ENCODE measurements at regions not wholly inside any gene's neighbourhood (a gene's known extent, or its start where the extent isn't known, plus 50 kb on each side); places are given as distances from the start of the nearest gene placed in this dataset.

- Histone ChIP-seq H3K27ac (ENCODE audit: low read depth, low read length) (no peak overlapping the region), H3K36me3 (ENCODE audit: insufficient read depth, low read length) (no peaks in the 10 kb centered on the region), H3K4me3 (ENCODE audit: low read depth, low read length) (no peak overlapping the region), H3K27me3 (ENCODE audit: insufficient read depth, low read length) (peaks cover 15% of the 10 kb centered on the region), H3K79me2 (ENCODE audit: control insufficient read depth, insufficient read depth, low read length, unreplicated experiment) (no peaks in the 10 kb centered on the region), H3K4me1 (ENCODE audit: control insufficient read depth, insufficient read depth, low read length, unreplicated experiment) (peaks cover 4% of the 10 kb centered on the region), H2AFZ (ENCODE audit: low read length, unreplicated experiment) (no peak overlapping the region)
These were observed 137.5 kb downstream of the C5orf15 start for GRCh38 chr5:133830911-133831310.

- Histone ChIP-seq H3K36me3 (ENCODE audit: insufficient read depth, low read length) (no peaks in the 10 kb centered on the region), H3K27me3 (ENCODE audit: insufficient read depth, low read length) (peaks cover 8% of the 10 kb centered on the region), H3K27ac (ENCODE audit: low read depth, low read length) (no peak overlapping the region), H3K79me2 (ENCODE audit: control insufficient read depth, insufficient read depth, low read length, unreplicated experiment) (no peaks in the 10 kb centered on the region), H3K4me1 (ENCODE audit: control insufficient read depth, insufficient read depth, low read length, unreplicated experiment) (peaks cover 4% of the 10 kb centered on the region), H2AFZ (ENCODE audit: low read length, unreplicated experiment) (no peak overlapping the region), H3K4me3 (ENCODE audit: low read depth, low read length) (no peak overlapping the region)
These were observed 138.1 kb downstream of the C5orf15 start for GRCh38 chr5:133830281-133830680.

- no peaks in the 10 kb centered on the region for H3K36me3 ChIP-seq (ENCODE audit: insufficient read depth, low read length)
- H3K4me1 ChIP-seq (ENCODE audit: control insufficient read depth, insufficient read depth, low read length, unreplicated experiment) = peaks cover 4% of the 10 kb centered on the region
- no peak overlapping the region for H2AFZ ChIP-seq (ENCODE audit: low read length, unreplicated experiment)
These were observed 138.6 kb downstream of the C5orf15 start for GRCh38 chr5:133829786-133830185.

GRCh38 chr5:133828722-133829121 lies 139.7 kb downstream of the C5orf15 start:
- H3K36me3 ChIP-seq (ENCODE audit: insufficient read depth, low read length) = no peaks in the 10 kb centered on the region
- H3K79me2 ChIP-seq (ENCODE audit: control insufficient read depth, insufficient read depth, low read length, unreplicated experiment) = no peaks in the 10 kb centered on the region
- H3K4me3 ChIP-seq (ENCODE audit: low read depth, low read length) = no peak overlapping the region
- H3K27ac ChIP-seq (ENCODE audit: low read depth, low read length) = no peak overlapping the region
- no peak overlapping the region for H2AFZ ChIP-seq (ENCODE audit: low read length, unreplicated experiment)
- H3K4me1 ChIP-seq (ENCODE audit: control insufficient read depth, insufficient read depth, low read length, unreplicated experiment) = peaks cover 4% of the 10 kb centered on the region
- H3K27me3 ChIP-seq (ENCODE audit: insufficient read depth, low read length) = peaks cover 3% of the 10 kb centered on the region

More at GRCh38 chr5:133829786-133830185, 138.6 kb downstream of the C5orf15 start:
- peaks cover 7% of the 10 kb centered on the region for H3K27me3 ChIP-seq (ENCODE audit: insufficient read depth, low read length)
- no peaks in the 10 kb centered on the region for H3K79me2 ChIP-seq (ENCODE audit: control insufficient read depth, insufficient read depth, low read length, unreplicated experiment)
- no peak overlapping the region for H3K27ac ChIP-seq (ENCODE audit: low read depth, low read length)
- no peak overlapping the region for H3K4me3 ChIP-seq (ENCODE audit: low read depth, low read length)

- H3K4me3 ChIP-seq (ENCODE audit: low read depth, low read length) = no peak overlapping the region
- no peaks in the 10 kb centered on the region for H3K79me2 ChIP-seq (ENCODE audit: control insufficient read depth, insufficient read depth, low read length, unreplicated experiment)
- peaks cover 11% of the 10 kb centered on the region; the same call in 1 of the 2 replicates for H3K27me3 ChIP-seq (ENCODE audit: insufficient read depth, low read length)
- no peak overlapping the region for H2AFZ ChIP-seq (ENCODE audit: low read length, unreplicated experiment)
- no peaks in the 10 kb centered on the region for H3K36me3 ChIP-seq (ENCODE audit: insufficient read depth, low read length)
- H3K4me1 ChIP-seq (ENCODE audit: control insufficient read depth, insufficient read depth, low read length, unreplicated experiment) = peaks cover 4% of the 10 kb centered on the region
- no peak overlapping the region for H3K27ac ChIP-seq (ENCODE audit: low read depth, low read length)
These were observed 140.6 kb downstream of the C5orf15 start for GRCh38 chr5:133827830-133828229.

- no peak overlapping the region for H3K27ac ChIP-seq (ENCODE audit: low read depth, low read length)
- no peaks in the 10 kb centered on the region for H3K79me2 ChIP-seq (ENCODE audit: control insufficient read depth, insufficient read depth, low read length, unreplicated experiment)
- peaks cover 19% of the 10 kb centered on the region for H3K27me3 ChIP-seq (ENCODE audit: insufficient read depth, low read length)
- H3K4me1 ChIP-seq (ENCODE audit: control insufficient read depth, insufficient read depth, low read length, unreplicated experiment) = peaks cover 4% of the 10 kb centered on the region
- H3K4me3 ChIP-seq (ENCODE audit: low read depth, low read length) = no peak overlapping the region
- H3K36me3 ChIP-seq (ENCODE audit: insufficient read depth, low read length) = no peaks in the 10 kb centered on the region
- H2AFZ ChIP-seq (ENCODE audit: low read length, unreplicated experiment) = no peak overlapping the region
These were observed 141.4 kb downstream of the C5orf15 start for GRCh38 chr5:133827011-133827410.

GRCh38 chr5:133825631-133826289 lies 142.7 kb downstream of the C5orf15 start:
- H3K79me2 ChIP-seq (ENCODE audit: control insufficient read depth, insufficient read depth, low read length, unreplicated experiment) = no peaks in the 10 kb centered on the region
- H3K4me3 ChIP-seq (ENCODE audit: low read depth, low read length) = no peak overlapping the region
- no peak overlapping the region for H3K27ac ChIP-seq (ENCODE audit: low read depth, low read length)
- no peak overlapping the region for H2AFZ ChIP-seq (ENCODE audit: low read length, unreplicated experiment)
- H3K27me3 ChIP-seq (ENCODE audit: insufficient read depth, low read length) = peaks cover 31% of the 10 kb centered on the region
- no peaks in the 10 kb centered on the region for H3K36me3 ChIP-seq (ENCODE audit: insufficient read depth, low read length)
- no peaks in the 10 kb centered on the region for H3K4me1 ChIP-seq (ENCODE audit: control insufficient read depth, insufficient read depth, low read length, unreplicated experiment)

GRCh38 chr5:133824661-133825254 lies 143.7 kb downstream of the C5orf15 start:
- H3K27ac ChIP-seq (ENCODE audit: low read depth, low read length) = no peak overlapping the region
- no peaks in the 10 kb centered on the region for H3K36me3 ChIP-seq (ENCODE audit: insufficient read depth, low read length)
- no peaks in the 10 kb centered on the region for H3K79me2 ChIP-seq (ENCODE audit: control insufficient read depth, insufficient read depth, low read length, unreplicated experiment)
- no peaks in the 10 kb centered on the region for H3K4me1 ChIP-seq (ENCODE audit: control insufficient read depth, insufficient read depth, low read length, unreplicated experiment)
- H3K27me3 ChIP-seq (ENCODE audit: insufficient read depth, low read length) = peaks cover 41% of the 10 kb centered on the region
- no peak overlapping the region for H3K4me3 ChIP-seq (ENCODE audit: low read depth, low read length)
- H2AFZ ChIP-seq (ENCODE audit: low read length, unreplicated experiment) = no peak overlapping the region

GRCh38 chr5:133821889-133822288 lies 146.5 kb downstream of the C5orf15 start:
- no peak overlapping the region for H2AFZ ChIP-seq (ENCODE audit: low read length, unreplicated experiment)
- no peaks in the 10 kb centered on the region for H3K4me1 ChIP-seq (ENCODE audit: control insufficient read depth, insufficient read depth, low read length, unreplicated experiment)
- H3K36me3 ChIP-seq (ENCODE audit: insufficient read depth, low read length) = no peaks in the 10 kb centered on the region
- H3K27ac ChIP-seq (ENCODE audit: low read depth, low read length) = no peak overlapping the region
- peaks cover 54% of the 10 kb centered on the region for H3K27me3 ChIP-seq (ENCODE audit: insufficient read depth, low read length)
- H3K4me3 ChIP-seq (ENCODE audit: low read depth, low read length) = no peak overlapping the region
- no peaks in the 10 kb centered on the region for H3K79me2 ChIP-seq (ENCODE audit: control insufficient read depth, insufficient read depth, low read length, unreplicated experiment)

GRCh38 chr5:133821311-133821741 lies 147.1 kb downstream of the C5orf15 start:
- H2AFZ ChIP-seq (ENCODE audit: low read length, unreplicated experiment) = no peak overlapping the region
- no peaks in the 10 kb centered on the region for H3K79me2 ChIP-seq (ENCODE audit: control insufficient read depth, insufficient read depth, low read length, unreplicated experiment)
- no peaks in the 10 kb centered on the region for H3K36me3 ChIP-seq (ENCODE audit: insufficient read depth, low read length)
- H3K4me3 ChIP-seq (ENCODE audit: low read depth, low read length) = no peak overlapping the region
- peaks cover 54% of the 10 kb centered on the region for H3K27me3 ChIP-seq (ENCODE audit: insufficient read depth, low read length)
- no peaks in the 10 kb centered on the region for H3K4me1 ChIP-seq (ENCODE audit: control insufficient read depth, insufficient read depth, low read length, unreplicated experiment)
- H3K27ac ChIP-seq (ENCODE audit: low read depth, low read length) = no peak overlapping the region

- no peaks in the 10 kb centered on the region for H3K4me1 ChIP-seq (ENCODE audit: control insufficient read depth, insufficient read depth, low read length, unreplicated experiment)
- no peak overlapping the region for H3K27ac ChIP-seq (ENCODE audit: low read depth, low read length)
- no peak overlapping the region for H3K4me3 ChIP-seq (ENCODE audit: low read depth, low read length)
- no peaks in the 10 kb centered on the region for H3K36me3 ChIP-seq (ENCODE audit: insufficient read depth, low read length)
- H2AFZ ChIP-seq (ENCODE audit: low read length, unreplicated experiment) = no peak overlapping the region
- H3K79me2 ChIP-seq (ENCODE audit: control insufficient read depth, insufficient read depth, low read length, unreplicated experiment) = no peaks in the 10 kb centered on the region
- H3K27me3 ChIP-seq (ENCODE audit: insufficient read depth, low read length) = peaks cover 57% of the 10 kb centered on the region
These were observed 147.9 kb downstream of the C5orf15 start for GRCh38 chr5:133820507-133820906.

Data from ACC112 (cell line).